T1000 (cell line): ENCODE measurements at regions not wholly inside any gene's neighbourhood (a gene's known extent, or its start where the extent isn't known, plus 50 kb on each side); places are given as distances from the start of the nearest gene placed in this dataset.

Experiments used
- DNase-seq: peaks from one replicate; lab custom pipeline; 2025; ENCODE audit warnings: mixed read lengths; lab: John Stamatoyannopoulos, UW

GRCh38 chr16:86800894-86801293 is 222.5 kb downstream of the FOXL1 start:
- DNase-seq, result no peak

- no peak for DNase-seq
Observed at GRCh38 chr16:86802013-86802412, 223.7 kb downstream of the FOXL1 start.

- DNase-seq, result no peak
Observed at GRCh38 chr16:86805188-86805587, 226.8 kb downstream of the FOXL1 start.

- DNase-seq, result no peak
Observed at GRCh38 chr16:86806181-86806837, 228.0 kb downstream of the FOXL1 start.

GRCh38 chr16:86806838-86807351 is 228.5 kb downstream of the FOXL1 start:
- DNase-seq, result no peak

- no peak for DNase-seq
Observed at GRCh38 chr16:86808863-86809444, 230.6 kb downstream of the FOXL1 start.

- peak; percentile 66 for DNase-seq
Observed at GRCh38 chr16:86809458-86809955, 231.2 kb downstream of the FOXL1 start.

GRCh38 chr16:86810062-86810461 is 231.7 kb downstream of the FOXL1 start:
- DNase-seq, result no peak

- DNase-seq, result no peak
Observed at GRCh38 chr16:86812363-86812970, 234.1 kb downstream of the FOXL1 start.

GRCh38 chr16:86814256-86814655 is 235.9 kb downstream of the FOXL1 start:
- DNase-seq, result no peak

- no peak for DNase-seq
Observed at GRCh38 chr16:86816930-86817625, 238.7 kb downstream of the FOXL1 start.

GRCh38 chr16:86818671-86819532 is 240.6 kb downstream of the FOXL1 start:
- DNase-seq, result no peak

- no peak for DNase-seq
Observed at GRCh38 chr16:86819533-86819892, 241.2 kb downstream of the FOXL1 start.

GRCh38 chr16:86821895-86822294 is 243.5 kb downstream of the FOXL1 start:
- DNase-seq, result no peak

GRCh38 chr16:86823125-86823524 is 244.8 kb downstream of the FOXL1 start:
- DNase-seq, result no peak

- peak; percentile 39 for DNase-seq
Observed at GRCh38 chr16:86823888-86824671, 245.7 kb downstream of the FOXL1 start.

- no peak for DNase-seq
Observed at GRCh38 chr16:86824751-86825296, 246.5 kb downstream of the FOXL1 start.

GRCh38 chr16:86825631-86826030 is 247.3 kb downstream of the FOXL1 start:
- no peak for DNase-seq

GRCh38 chr16:86826941-86827340 is 248.6 kb downstream of the FOXL1 start:
- no peak for DNase-seq

- no peak for DNase-seq
Observed at GRCh38 chr16:86827521-86827920, 249.2 kb downstream of the FOXL1 start.
